ENCODE measurements at regions not wholly inside any gene's neighbourhood (a gene's known extent, or its start where the extent isn't known, plus 50 kb on each side); places are given as distances from the start of the nearest gene placed in this dataset.

DNA sequence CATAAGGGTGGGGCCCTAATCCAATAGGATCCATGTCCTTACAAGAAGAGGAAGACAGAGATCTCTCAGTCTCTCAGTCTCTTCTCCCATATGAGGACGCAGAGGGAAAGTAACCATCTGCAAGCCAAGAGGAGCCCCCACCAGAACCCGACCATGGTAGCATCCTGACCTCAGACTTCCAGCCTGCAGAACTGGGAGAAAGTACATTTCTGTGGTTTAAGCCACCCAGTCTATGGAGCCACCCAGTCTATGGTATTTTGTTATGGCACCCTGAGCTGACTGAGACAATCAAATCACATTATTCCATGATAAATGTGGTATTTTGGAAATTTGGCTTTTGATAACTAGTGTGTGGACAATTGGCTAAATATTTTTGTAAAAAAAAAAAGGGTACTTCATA lies 101.5 kb upstream of the TMC3 start:
- ATAC-seq (no peak), FAIRE-seq (no peak), DNase-seq (ENCODE audit: low read depth in 1 of 2, low spot score in 1 of 2) (no peak)
- ChIA-PET POLR2A (no interaction called here), CTCF (interaction anchor here (1.6 kb wide), 1 partner anchor 209 kb away, joined by 3 read pairs; no protein-coding TSS in a partner anchor)
- Histone ChIP-seq H3K4me1 (no peaks in the 10 kb centered on the region), H3K27ac (no peak overlapping the region), H3K4me3 (no peak overlapping the region), H3K9me3 (no peaks in the 10 kb centered on the region), H3K4me2 (no peak overlapping the region)
- WGBS (ENCODE audit: missing lambda C conversion rate), result 0% methylated on average over 2 of the region's 2 CpGs
- TF ChIP-seq BHLHE40 (IDR thresholded peaks at IDR 0.05; ENCODE audit: low read depth, low read length), result no peak

DNA sequence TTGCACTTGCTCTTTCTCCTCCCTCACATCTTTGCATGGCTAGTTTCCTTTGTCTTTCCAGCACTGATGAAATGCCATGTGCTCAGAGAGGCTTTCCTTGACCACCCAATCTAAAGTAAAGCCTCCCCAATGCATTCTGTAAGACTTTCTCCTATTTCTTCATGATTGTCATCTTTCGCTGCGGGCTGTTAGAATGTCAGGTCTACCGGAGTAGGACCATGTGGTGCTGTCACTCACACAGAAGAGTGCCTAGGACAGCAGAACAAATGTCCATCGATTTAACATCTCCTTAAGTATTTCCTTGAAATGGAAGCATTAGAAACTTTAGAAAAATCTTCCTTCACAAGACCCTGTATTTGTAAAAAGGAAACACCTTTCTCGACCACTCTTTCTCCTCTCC lies 99.9 kb upstream of the TMC3 start:
- ATAC-seq (no peak), DNase-seq (ENCODE audit: low read depth in 1 of 2, low spot score in 1 of 2) (no peak), FAIRE-seq (no peak)
- Histone ChIP-seq H3K4me3 (no peak overlapping the region), H3K9me3 (no peaks in the 10 kb centered on the region), H3K27ac (no peak overlapping the region), H3K4me1 (no peaks in the 10 kb centered on the region), H3K4me2 (no peak overlapping the region)
- WGBS (ENCODE audit: missing lambda C conversion rate), result 29% methylated on average over 5 of the region's 5 CpGs
- TF ChIP-seq CBX2 (IDR thresholded peaks at IDR 0.05; ENCODE audit: borderline replicate concordance, low read depth) (no peak), NFE2L2 (conservative IDR thresholded peaks at IDR 0.05; ENCODE audit: low read length) (no peak), EHMT2 (IDR thresholded peaks at IDR 0.05; ENCODE audit: low read depth) (no peak), SMC3 (IDR thresholded peaks at IDR 0.05) (no peak), MYC (IDR thresholded peaks at IDR 0.05; ENCODE audit: borderline replicate concordance, low read length) (no peak), ZSCAN20 (CRISPR knock-in tag; IDR thresholded peaks at IDR 0.05) (no peak)
- TF ChIP-seq, protein P1, sequence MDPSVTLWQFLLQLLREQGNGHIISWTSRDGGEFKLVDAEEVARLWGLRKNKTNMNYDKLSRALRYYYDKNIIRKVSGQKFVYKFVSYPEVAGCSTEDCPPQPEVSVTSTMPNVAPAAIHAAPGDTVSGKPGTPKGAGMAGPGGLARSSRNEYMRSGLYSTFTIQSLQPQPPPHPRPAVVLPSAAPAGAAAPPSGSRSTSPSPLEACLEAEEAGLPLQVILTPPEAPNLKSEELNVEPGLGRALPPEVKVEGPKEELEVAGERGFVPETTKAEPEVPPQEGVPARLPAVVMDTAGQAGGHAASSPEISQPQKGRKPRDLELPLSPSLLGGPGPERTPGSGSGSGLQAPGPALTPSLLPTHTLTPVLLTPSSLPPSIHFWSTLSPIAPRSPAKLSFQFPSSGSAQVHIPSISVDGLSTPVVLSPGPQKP (IDR thresholded peaks at IDR 0.05; ENCODE audit: low read depth, low read length), result no peak
- TF ChIP-seq, protein P2, sequence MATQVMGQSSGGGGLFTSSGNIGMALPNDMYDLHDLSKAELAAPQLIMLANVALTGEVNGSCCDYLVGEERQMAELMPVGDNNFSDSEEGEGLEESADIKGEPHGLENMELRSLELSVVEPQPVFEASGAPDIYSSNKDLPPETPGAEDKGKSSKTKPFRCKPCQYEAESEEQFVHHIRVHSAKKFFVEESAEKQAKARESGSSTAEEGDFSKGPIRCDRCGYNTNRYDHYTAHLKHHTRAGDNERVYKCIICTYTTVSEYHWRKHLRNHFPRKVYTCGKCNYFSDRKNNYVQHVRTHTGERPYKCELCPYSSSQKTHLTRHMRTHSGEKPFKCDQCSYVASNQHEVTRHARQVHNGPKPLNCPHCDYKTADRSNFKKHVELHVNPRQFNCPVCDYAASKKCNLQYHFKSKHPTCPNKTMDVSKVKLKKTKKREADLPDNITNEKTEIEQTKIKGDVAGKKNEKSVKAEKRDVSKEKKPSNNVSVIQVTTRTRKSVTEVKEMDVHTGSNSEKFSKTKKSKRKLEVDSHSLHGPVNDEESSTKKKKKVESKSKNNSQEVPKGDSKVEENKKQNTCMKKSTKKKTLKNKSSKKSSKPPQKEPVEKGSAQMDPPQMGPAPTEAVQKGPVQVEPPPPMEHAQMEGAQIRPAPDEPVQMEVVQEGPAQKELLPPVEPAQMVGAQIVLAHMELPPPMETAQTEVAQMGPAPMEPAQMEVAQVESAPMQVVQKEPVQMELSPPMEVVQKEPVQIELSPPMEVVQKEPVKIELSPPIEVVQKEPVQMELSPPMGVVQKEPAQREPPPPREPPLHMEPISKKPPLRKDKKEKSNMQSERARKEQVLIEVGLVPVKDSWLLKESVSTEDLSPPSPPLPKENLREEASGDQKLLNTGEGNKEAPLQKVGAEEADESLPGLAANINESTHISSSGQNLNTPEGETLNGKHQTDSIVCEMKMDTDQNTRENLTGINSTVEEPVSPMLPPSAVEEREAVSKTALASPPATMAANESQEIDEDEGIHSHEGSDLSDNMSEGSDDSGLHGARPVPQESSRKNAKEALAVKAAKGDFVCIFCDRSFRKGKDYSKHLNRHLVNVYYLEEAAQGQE (IDR thresholded peaks at IDR 0.05), result no peak
- ChIA-PET CTCF (interaction anchor here (0.6 to 1.1 kb wide), 2 partner anchors 182 to 199 kb away, joined by 3 to 4 read pairs; no protein-coding TSS in a partner anchor), POLR2A (no interaction called here)

DNA sequence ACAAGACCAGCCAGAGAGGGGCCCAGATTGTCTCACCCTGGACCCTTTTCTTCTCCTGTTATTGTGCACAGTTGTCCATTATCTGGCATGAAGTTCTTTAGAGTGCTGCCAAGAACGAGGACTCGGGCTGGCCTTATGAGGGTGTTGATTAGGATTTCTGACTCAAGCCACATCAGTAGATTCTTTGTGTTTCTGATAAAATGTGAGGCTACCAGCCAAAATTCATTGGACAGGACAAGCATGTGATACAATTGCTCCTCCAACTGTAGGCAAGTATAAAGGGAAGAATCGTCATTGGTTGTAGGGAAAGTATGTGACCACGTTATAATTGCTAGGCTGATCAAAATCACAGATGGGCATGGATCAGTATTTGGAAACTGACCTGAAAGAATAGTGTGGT lies 99.2 kb upstream of the TMC3 start:
- H3K4me1 ChIP-seq, result no peaks in the 10 kb centered on the region
- no peak overlapping the region for H3K4me3 ChIP-seq
- WGBS (ENCODE audit: missing lambda C conversion rate), result 1% methylated on average over 4 of the region's 4 CpGs
- POLR2A ChIA-PET, result no interaction called here
- H3K27ac ChIP-seq, result no peak overlapping the region
- no peak overlapping the region for H3K4me2 ChIP-seq
- TF ChIP-seq BHLHE40 (IDR thresholded peaks at IDR 0.05; ENCODE audit: low read depth, low read length) (no peak), CEBPB (IDR thresholded peaks at IDR 0.05) (no peak), POLR2AphosphoS2 (conservative IDR thresholded peaks at IDR 0.05; ENCODE audit: low read length) (no peak), RARB (CRISPR knock-in tag; IDR thresholded peaks at IDR 0.05) (no peak), EHMT2 (IDR thresholded peaks at IDR 0.05; ENCODE audit: low read depth) (no peak), HOXB13 (CRISPR knock-in tag; IDR thresholded peaks at IDR 0.05; ENCODE audit: low read depth) (no peak), NPAS2 (CRISPR knock-in tag; IDR thresholded peaks at IDR 0.05; ENCODE audit: borderline replicate concordance) (no peak), SREBF2 (IDR thresholded peaks at IDR 0.05) (no peak), RNF2 (IDR thresholded peaks at IDR 0.05; ENCODE audit: borderline replicate concordance, low read depth) (no peak), CBX8 (IDR thresholded peaks at IDR 0.05) (no peak)
- TF ChIP-seq, protein P3, sequence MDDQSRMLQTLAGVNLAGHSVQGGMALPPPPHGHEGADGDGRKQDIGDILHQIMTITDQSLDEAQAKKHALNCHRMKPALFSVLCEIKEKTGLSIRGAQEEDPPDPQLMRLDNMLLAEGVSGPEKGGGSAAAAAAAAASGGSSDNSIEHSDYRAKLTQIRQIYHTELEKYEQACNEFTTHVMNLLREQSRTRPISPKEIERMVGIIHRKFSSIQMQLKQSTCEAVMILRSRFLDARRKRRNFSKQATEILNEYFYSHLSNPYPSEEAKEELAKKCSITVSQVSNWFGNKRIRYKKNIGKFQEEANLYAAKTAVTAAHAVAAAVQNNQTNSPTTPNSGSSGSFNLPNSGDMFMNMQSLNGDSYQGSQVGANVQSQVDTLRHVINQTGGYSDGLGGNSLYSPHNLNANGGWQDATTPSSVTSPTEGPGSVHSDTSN (IDR thresholded peaks at IDR 0.05), result no peak
- TF ChIP-seq, protein P4, sequence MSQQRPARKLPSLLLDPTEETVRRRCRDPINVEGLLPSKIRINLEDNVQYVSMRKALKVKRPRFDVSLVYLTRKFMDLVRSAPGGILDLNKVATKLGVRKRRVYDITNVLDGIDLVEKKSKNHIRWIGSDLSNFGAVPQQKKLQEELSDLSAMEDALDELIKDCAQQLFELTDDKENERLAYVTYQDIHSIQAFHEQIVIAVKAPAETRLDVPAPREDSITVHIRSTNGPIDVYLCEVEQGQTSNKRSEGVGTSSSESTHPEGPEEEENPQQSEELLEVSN (IDR thresholded peaks at IDR 0.05; ENCODE audit: borderline replicate concordance, low read depth), result no peak
- TF ChIP-seq, protein P1 (IDR thresholded peaks at IDR 0.05; ENCODE audit: low read depth, low read length), result no peak
- TF ChIP-seq, protein P5, sequence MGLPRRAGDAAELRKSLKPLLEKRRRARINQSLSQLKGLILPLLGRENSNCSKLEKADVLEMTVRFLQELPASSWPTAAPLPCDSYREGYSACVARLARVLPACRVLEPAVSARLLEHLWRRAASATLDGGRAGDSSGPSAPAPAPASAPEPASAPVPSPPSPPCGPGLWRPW (IDR thresholded peaks at IDR 0.05), result no peak
- TF ChIP-seq, protein P6, sequence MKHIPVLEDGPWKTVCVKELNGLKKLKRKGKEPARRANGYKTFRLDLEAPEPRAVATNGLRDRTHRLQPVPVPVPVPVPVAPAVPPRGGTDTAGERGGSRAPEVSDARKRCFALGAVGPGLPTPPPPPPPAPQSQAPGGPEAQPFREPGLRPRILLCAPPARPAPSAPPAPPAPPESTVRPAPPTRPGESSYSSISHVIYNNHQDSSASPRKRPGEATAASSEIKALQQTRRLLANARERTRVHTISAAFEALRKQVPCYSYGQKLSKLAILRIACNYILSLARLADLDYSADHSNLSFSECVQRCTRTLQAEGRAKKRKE (CRISPR knock-in tag; IDR thresholded peaks at IDR 0.05; ENCODE audit: low read depth), result no peak
- H3K9me3 ChIP-seq, result no peaks in the 10 kb centered on the region
- DNase-seq (ENCODE audit: low read depth in 1 of 2, low spot score in 1 of 2) (no peak), ATAC-seq (no peak), FAIRE-seq (no peak)
- CTCF ChIA-PET, result no interaction called here

All from A549 (cell line).